MM.1S (cell line): ENCODE measurements at regions not wholly inside any gene's neighbourhood (a gene's known extent, or its start where the extent isn't known, plus 50 kb on each side); places are given as distances from the start of the nearest gene placed in this dataset.

Experiments used
- EZH2phosphoT487 ChIP-seq: fragments of 300-600 bp; sonication (generic); IDR thresholded peaks from 2 replicates; pipeline ENCODE4 v1.6.1; 2018; ENCODE audit warnings: antibody characterized with exemption, low read length
- TF ChIP-seq, protein P1 (sequence below): fragments of 300-600 bp; sonication (generic); IDR thresholded peaks from 2 replicates; pipeline ENCODE4 v1.5.1; 2016; ENCODE audit warnings: antibody characterized with exemption, low read length, mixed read lengths

DNA sequence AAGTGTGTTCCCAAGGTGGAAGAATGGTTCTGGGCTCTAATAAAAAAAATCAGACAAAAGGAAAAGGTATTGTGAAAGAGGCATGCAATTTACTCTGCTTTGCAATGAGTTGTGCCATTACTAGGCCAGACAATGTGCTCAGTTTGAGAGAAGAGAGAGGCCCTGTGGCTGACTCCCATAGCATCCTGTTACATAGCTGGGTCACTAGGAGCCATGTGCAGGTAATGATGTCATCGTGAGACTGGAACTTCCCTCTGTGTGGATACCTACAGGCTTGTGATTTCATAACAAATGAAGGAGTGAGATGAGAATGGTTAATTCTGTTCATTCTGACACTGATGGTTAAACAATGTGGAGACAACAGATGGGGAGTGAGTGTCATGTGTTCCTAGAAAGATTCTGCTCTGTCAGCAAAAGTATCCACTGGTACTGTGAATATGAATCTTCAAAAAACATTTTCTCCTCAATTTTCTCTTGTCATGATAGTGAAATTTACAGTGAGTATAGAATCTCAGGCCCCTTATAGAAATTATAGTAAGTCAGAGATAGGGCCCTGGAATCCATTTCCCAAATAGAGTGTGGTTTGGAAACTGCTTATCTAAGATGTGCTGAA, 648.7 kb upstream of the DPPA4 start:
- TF ChIP-seq, protein P1, sequence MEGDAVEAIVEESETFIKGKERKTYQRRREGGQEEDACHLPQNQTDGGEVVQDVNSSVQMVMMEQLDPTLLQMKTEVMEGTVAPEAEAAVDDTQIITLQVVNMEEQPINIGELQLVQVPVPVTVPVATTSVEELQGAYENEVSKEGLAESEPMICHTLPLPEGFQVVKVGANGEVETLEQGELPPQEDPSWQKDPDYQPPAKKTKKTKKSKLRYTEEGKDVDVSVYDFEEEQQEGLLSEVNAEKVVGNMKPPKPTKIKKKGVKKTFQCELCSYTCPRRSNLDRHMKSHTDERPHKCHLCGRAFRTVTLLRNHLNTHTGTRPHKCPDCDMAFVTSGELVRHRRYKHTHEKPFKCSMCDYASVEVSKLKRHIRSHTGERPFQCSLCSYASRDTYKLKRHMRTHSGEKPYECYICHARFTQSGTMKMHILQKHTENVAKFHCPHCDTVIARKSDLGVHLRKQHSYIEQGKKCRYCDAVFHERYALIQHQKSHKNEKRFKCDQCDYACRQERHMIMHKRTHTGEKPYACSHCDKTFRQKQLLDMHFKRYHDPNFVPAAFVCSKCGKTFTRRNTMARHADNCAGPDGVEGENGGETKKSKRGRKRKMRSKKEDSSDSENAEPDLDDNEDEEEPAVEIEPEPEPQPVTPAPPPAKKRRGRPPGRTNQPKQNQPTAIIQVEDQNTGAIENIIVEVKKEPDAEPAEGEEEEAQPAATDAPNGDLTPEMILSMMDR = no peak
- no peak for TF ChIP-seq EZH2phosphoT487
